ENCODE measurements at regions not wholly inside any gene's neighbourhood (a gene's known extent, or its start where the extent isn't known, plus 50 kb on each side); places are given as distances from the start of the nearest gene placed in this dataset.

DNA sequence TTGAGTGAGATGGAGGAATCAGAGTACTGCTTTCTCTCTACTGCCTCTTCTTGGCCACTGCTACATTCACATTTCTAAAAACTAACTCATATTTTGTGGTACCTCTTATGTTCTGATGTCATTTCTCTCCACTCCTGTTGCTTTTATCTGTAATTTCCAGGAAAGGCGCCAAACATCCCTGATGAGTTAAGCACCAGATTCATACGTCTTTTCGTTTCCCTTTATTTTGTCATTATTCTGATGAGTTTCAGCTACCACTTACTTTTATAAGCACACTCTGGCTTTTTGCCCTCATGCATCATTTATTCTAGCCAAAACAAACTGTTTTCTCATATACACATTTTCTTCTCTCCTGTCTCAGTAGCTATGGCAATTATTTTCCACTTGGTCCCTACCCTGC, 680.0 kb downstream of the RNF144B start:
- H3K4me1 Mint-ChIP-seq = no peaks in the 10 kb centered on the region
- no peaks in the 10 kb centered on the region for H3K27me3 Mint-ChIP-seq (ENCODE audit: low read depth)
- H3K9me3 Mint-ChIP-seq = peaks cover 11% of the 10 kb centered on the region
- no peak overlapping the region for H3K27ac Mint-ChIP-seq (ENCODE audit: unreplicated experiment)
- no peaks in the 10 kb centered on the region for H3K36me3 Mint-ChIP-seq (ENCODE audit: low read depth)
- no peak overlapping the region for H3K4me3 Mint-ChIP-seq
- TF ChIP-seq, protein P1, sequence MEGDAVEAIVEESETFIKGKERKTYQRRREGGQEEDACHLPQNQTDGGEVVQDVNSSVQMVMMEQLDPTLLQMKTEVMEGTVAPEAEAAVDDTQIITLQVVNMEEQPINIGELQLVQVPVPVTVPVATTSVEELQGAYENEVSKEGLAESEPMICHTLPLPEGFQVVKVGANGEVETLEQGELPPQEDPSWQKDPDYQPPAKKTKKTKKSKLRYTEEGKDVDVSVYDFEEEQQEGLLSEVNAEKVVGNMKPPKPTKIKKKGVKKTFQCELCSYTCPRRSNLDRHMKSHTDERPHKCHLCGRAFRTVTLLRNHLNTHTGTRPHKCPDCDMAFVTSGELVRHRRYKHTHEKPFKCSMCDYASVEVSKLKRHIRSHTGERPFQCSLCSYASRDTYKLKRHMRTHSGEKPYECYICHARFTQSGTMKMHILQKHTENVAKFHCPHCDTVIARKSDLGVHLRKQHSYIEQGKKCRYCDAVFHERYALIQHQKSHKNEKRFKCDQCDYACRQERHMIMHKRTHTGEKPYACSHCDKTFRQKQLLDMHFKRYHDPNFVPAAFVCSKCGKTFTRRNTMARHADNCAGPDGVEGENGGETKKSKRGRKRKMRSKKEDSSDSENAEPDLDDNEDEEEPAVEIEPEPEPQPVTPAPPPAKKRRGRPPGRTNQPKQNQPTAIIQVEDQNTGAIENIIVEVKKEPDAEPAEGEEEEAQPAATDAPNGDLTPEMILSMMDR (conservative IDR thresholded peaks at IDR 0.05) = no peak
- no peak for DNase-seq (ENCODE audit: low read depth, low spot score)

DNA sequence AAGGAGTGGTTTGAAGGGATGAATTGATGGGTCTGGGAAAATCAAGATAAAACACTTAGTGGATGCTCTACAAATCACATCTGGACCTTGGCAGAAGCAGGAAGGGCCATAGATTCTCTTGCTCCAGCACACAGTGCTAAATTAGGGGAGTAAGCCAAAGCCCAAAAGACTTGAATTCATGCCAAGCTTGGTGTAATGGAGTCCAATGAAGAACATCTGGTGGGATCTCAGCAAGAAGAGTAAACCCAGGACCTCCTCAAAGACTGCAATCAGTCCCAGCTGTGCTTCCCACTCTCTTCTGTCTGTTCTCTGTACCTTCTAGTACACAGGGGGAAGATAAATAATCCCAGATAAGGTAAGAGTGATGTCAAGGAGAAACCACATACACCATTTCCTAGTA, 683.4 kb downstream of the RNF144B start:
- no peak for DNase-seq (ENCODE audit: low read depth, low spot score)
- Mint-ChIP-seq H3K4me3 (no peak overlapping the region), H3K36me3 (ENCODE audit: low read depth) (peaks cover 2% of the 10 kb centered on the region), H3K27ac (ENCODE audit: unreplicated experiment) (no peak overlapping the region), H3K27me3 (ENCODE audit: low read depth) (no peaks in the 10 kb centered on the region), H3K9me3 (peaks cover 19% of the 10 kb centered on the region), H3K4me1 (no peaks in the 10 kb centered on the region)
- TF ChIP-seq, protein P1 (conservative IDR thresholded peaks at IDR 0.05) = no peak

DNA sequence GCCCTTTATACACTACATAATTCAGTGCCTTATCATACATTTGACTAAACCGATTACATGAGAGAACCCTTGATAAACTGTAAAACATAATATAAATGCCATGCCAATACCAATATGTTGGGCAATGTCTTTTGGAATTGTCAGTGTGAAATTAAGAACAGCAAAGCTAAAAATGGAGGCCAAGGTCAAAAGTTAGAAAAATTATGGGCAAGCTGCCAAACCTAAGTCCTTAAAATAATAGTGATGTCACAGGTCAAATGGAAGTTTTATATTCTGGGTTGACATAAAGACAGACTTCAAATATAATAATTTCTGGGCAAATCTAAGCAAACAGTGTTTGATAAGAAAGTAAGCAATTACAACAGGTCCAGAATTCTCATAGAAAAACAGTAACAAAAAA, 696.7 kb downstream of the RNF144B start:
- H3K27ac Mint-ChIP-seq (ENCODE audit: unreplicated experiment) = no peak overlapping the region
- no peak for DNase-seq (ENCODE audit: low read depth, low spot score)
- no peaks in the 10 kb centered on the region for H3K27me3 Mint-ChIP-seq (ENCODE audit: low read depth)
- TF ChIP-seq, protein P1 (conservative IDR thresholded peaks at IDR 0.05) = no peak
- no peaks in the 10 kb centered on the region for H3K4me1 Mint-ChIP-seq
- no peak overlapping the region for H3K4me3 Mint-ChIP-seq
- H3K9me3 Mint-ChIP-seq = peaks cover 2% of the 10 kb centered on the region
- peaks cover 2% of the 10 kb centered on the region for H3K36me3 Mint-ChIP-seq (ENCODE audit: low read depth)

DNA sequence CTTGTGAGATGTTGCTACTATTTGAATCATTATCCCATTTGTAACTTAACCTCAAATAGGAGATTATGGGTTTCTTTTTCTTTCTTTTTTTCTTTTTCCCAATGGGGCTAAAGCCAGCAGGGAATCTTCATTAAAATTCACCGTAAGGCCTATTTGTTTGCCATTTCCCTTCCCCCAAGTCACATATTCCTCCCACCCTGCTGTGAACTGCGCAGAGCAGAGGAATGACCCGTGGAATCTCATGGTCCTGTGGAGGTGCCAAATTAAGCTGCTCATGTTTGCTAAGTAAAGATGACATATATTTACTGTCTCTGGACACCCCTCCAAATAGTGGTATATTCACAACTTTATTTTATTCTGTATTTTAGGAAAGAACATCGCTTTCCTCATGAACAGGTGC, 699.3 kb downstream of the RNF144B start:
- TF ChIP-seq, protein P1 (conservative IDR thresholded peaks at IDR 0.05) = no peak
- DNase-seq (ENCODE audit: low read depth, low spot score) = no peak
- no peak overlapping the region for H3K4me3 Mint-ChIP-seq
- no peaks in the 10 kb centered on the region for H3K36me3 Mint-ChIP-seq (ENCODE audit: low read depth)
- no peaks in the 10 kb centered on the region for H3K4me1 Mint-ChIP-seq
- peaks cover 3% of the 10 kb centered on the region for H3K9me3 Mint-ChIP-seq
- H3K27me3 Mint-ChIP-seq (ENCODE audit: low read depth) = no peaks in the 10 kb centered on the region
- H3K27ac Mint-ChIP-seq (ENCODE audit: unreplicated experiment) = no peak overlapping the region

DNA sequence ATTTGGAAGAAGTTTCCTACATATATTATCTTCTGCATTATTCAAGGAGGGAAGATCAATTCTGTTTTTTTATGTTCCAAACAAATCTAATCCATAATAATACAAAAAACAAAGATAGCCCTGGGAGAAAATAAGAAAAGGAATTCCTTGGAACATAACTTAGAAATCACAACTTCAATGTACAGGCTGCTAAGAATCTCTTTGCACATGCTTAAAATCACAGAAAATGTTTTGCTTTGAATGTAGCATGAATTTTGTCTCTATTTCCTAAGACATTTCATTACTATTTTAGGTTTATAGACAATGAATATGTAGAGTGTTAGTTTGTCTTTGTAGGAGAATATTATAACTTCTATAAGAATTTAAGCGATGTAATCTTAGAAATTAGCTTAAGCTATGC, 700.1 kb downstream of the RNF144B start:
- no peak overlapping the region for H3K27ac Mint-ChIP-seq (ENCODE audit: unreplicated experiment)
- DNase-seq (ENCODE audit: low read depth, low spot score) = no peak
- no peaks in the 10 kb centered on the region for H3K36me3 Mint-ChIP-seq (ENCODE audit: low read depth)
- H3K4me1 Mint-ChIP-seq = no peaks in the 10 kb centered on the region
- TF ChIP-seq, protein P1 (conservative IDR thresholded peaks at IDR 0.05) = no peak
- H3K27me3 Mint-ChIP-seq (ENCODE audit: low read depth) = no peaks in the 10 kb centered on the region
- H3K9me3 Mint-ChIP-seq = peaks cover 3% of the 10 kb centered on the region
- no peak overlapping the region for H3K4me3 Mint-ChIP-seq

DNA sequence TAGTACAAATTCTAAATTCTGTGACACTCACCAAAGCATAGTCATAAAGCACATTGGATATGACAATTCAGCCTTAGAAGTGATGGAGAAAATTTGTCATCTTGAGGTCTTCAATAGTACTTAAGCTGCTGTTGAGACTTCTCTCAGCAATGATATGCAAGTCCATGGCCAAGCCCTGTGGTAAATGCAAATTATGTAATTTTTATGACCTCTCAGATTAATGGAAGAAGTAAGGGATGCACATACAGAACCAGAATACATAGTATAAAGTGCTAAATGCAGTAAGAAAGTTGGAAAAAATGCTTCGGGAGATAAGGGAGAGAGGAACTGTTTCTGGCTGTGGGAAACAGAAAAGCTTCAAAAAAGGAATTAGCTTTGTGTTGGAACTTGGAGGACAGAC, 700.7 kb downstream of the RNF144B start:
- Mint-ChIP-seq H3K4me3 (no peak overlapping the region), H3K4me1 (no peaks in the 10 kb centered on the region), H3K27me3 (ENCODE audit: low read depth) (no peaks in the 10 kb centered on the region), H3K27ac (ENCODE audit: unreplicated experiment) (no peak overlapping the region), H3K36me3 (ENCODE audit: low read depth) (no peaks in the 10 kb centered on the region), H3K9me3 (peaks cover 3% of the 10 kb centered on the region)
- no peak for DNase-seq (ENCODE audit: low read depth, low spot score)
- TF ChIP-seq, protein P1 (conservative IDR thresholded peaks at IDR 0.05) = no peak

All from neural crest cell (in vitro differentiated cells).